ENCODE measurements at regions not wholly inside any gene's neighbourhood (a gene's known extent, or its start where the extent isn't known, plus 50 kb on each side); places are given as distances from the start of the nearest gene placed in this dataset.

GRCh38 chr15:38689522-38689921 lies 124.9 kb upstream of the RASGRP1 start:
- TF ChIP-seq CTCF (IDR thresholded peaks at IDR 0.05; ENCODE audit: control extremely low read depth in 1 of 3, insufficient read depth in 1 of 3, low read depth in 1 of 3, low read length in 3 of 3), result no peak
- TF ChIP-seq YY1 (IDR thresholded peaks at IDR 0.05; ENCODE audit: low read depth, low read length), result no peak
- no peak for TF ChIP-seq SIRT6 (IDR thresholded peaks at IDR 0.05; ENCODE audit: low read length)
